Hepatocyte (in vitro differentiated cells): ENCODE measurements at regions not wholly inside any gene's neighbourhood (a gene's known extent, or its start where the extent isn't known, plus 50 kb on each side); places are given as distances from the start of the nearest gene placed in this dataset.

Experiments
- CTCF ChIP-seq: fragments of 200-600 bp; sonication (generic); IDR thresholded peaks from 2 replicates; pipeline ENCODE4 v1.5.1; 2016; ENCODE audit warnings: antibody characterized with exemption, mild to moderate bottlenecking; ENCODE audit not compliant: poor library complexity
- EZH2 ChIP-seq: fragments of 200-600 bp; sonication (generic); IDR thresholded peaks from 2 replicates; pipeline ENCODE4 v1.6.1; 2016; ENCODE audit warnings: antibody characterized with exemption, mild to moderate bottlenecking, borderline replicate concordance
- EZH2phosphoT487 ChIP-seq: fragments of 200-600 bp; sonication (generic); IDR thresholded peaks from one replicate; pipeline ENCODE4 v1.6.1; 2018; ENCODE audit warnings: antibody characterized with exemption, mild to moderate bottlenecking, low read depth, moderate library complexity; ENCODE audit not compliant: unreplicated experiment, severe bottlenecking

GRCh38 chr17:77768248-77768852, 190.2 kb upstream of the TNRC6C start:
- TF ChIP-seq EZH2 (no peak), CTCF (no peak), EZH2phosphoT487 (no peak)
